ENCODE measurements at regions not wholly inside any gene's neighbourhood (a gene's known extent, or its start where the extent isn't known, plus 50 kb on each side); places are given as distances from the start of the nearest gene placed in this dataset.

- no peak overlapping the region for H4K8ac ChIP-seq (ENCODE audit: low read length)
- no peak overlapping the region for H4K91ac ChIP-seq (ENCODE audit: low read length)
- no peaks in the 10 kb centered on the region for H3K79me1 ChIP-seq (replicated peaks; ENCODE audit: low read length, poor library complexity, severe bottlenecking)
- peaks cover 8% of the 10 kb centered on the region for H3K9me3 ChIP-seq (ENCODE audit: control insufficient read depth, low read length)
- H3K18ac ChIP-seq (ENCODE audit: low read depth in 1 of 2, low read length in 2 of 2) = no peak overlapping the region
- H3K9ac ChIP-seq (ENCODE audit: low read length) = no peak overlapping the region
- no peak overlapping the region for H2BK120ac ChIP-seq (ENCODE audit: low read depth, low read length)
- no peak overlapping the region for H2BK12ac ChIP-seq (ENCODE audit: low read length in 2 of 2)
- WGBS = 84% methylated on average over 5 of the region's 9 CpGs
- no peak overlapping the region for H2AFZ ChIP-seq (ENCODE audit: low read depth, low read length)
- H3K14ac ChIP-seq (ENCODE audit: low read length in 2 of 2) = no peak overlapping the region
- no peak overlapping the region for H2BK5ac ChIP-seq (ENCODE audit: low read depth, low read length, poor library complexity, severe bottlenecking)
- no peaks in the 10 kb centered on the region for H3K36me3 ChIP-seq (ENCODE audit: control insufficient read depth in 1 of 2, insufficient read depth in 2 of 2, low read depth in 1 of 2, low read length in 2 of 2)
- no peak overlapping the region for H3K4me2 ChIP-seq (ENCODE audit: low read length, poor library complexity, severe bottlenecking)
- H3K23ac ChIP-seq (ENCODE audit: low read length in 2 of 2) = no peak overlapping the region
- no peak overlapping the region for H3K4ac ChIP-seq (ENCODE audit: low read depth in 1 of 2, low read length in 2 of 2)
- H2BK15ac ChIP-seq (ENCODE audit: low read depth, poor library complexity, severe bottlenecking) = no peak overlapping the region
- H3K4me3 ChIP-seq (ENCODE audit: insufficient read depth in 1 of 2, low read depth in 1 of 2, low read length in 2 of 2) = no peak overlapping the region
- no peaks in the 10 kb centered on the region for H3K27me3 ChIP-seq (ENCODE audit: control insufficient read depth in 1 of 2, insufficient read depth in 1 of 2, low read length in 2 of 2)
- H3K27ac ChIP-seq (ENCODE audit: low read length, poor library complexity, severe bottlenecking) = no peak overlapping the region
- no peak for DNase-seq
- no peak overlapping the region for H2AK5ac ChIP-seq (ENCODE audit: low read length, severe bottlenecking)
- H3K4me1 ChIP-seq (ENCODE audit: control insufficient read depth, insufficient read depth, low read depth, low read length) = no peaks in the 10 kb centered on the region
These were observed 448.1 kb downstream of the KIF16B start for GRCh38 chr20:16124911-16125776.

- Histone ChIP-seq H3K4me2 (ENCODE audit: low read length, poor library complexity, severe bottlenecking) (no peak overlapping the region), H2AK5ac (ENCODE audit: low read length, severe bottlenecking) (no peak overlapping the region), H3K23ac (ENCODE audit: low read length in 2 of 2) (no peak overlapping the region), H3K9me3 (ENCODE audit: control insufficient read depth, low read length) (peaks cover 8% of the 10 kb centered on the region), H2BK15ac (ENCODE audit: low read depth, poor library complexity, severe bottlenecking) (no peak overlapping the region), H2AFZ (ENCODE audit: low read depth, low read length) (no peak overlapping the region), H4K8ac (ENCODE audit: low read length) (no peak overlapping the region), H3K79me1 (replicated peaks; ENCODE audit: low read length, poor library complexity, severe bottlenecking) (no peaks in the 10 kb centered on the region), H3K18ac (ENCODE audit: low read depth in 1 of 2, low read length in 2 of 2) (no peak overlapping the region), H2BK120ac (ENCODE audit: low read depth, low read length) (no peak overlapping the region), H4K91ac (ENCODE audit: low read length) (no peak overlapping the region), H3K36me3 (ENCODE audit: control insufficient read depth in 1 of 2, insufficient read depth in 2 of 2, low read depth in 1 of 2, low read length in 2 of 2) (no peaks in the 10 kb centered on the region), H2BK12ac (ENCODE audit: low read length in 2 of 2) (no peak overlapping the region), H3K4ac (ENCODE audit: low read depth in 1 of 2, low read length in 2 of 2) (no peak overlapping the region), H3K14ac (ENCODE audit: low read length in 2 of 2) (no peak overlapping the region), H3K4me1 (ENCODE audit: control insufficient read depth, insufficient read depth, low read depth, low read length) (no peaks in the 10 kb centered on the region), H3K9ac (ENCODE audit: low read length) (no peak overlapping the region), H3K27me3 (ENCODE audit: control insufficient read depth in 1 of 2, insufficient read depth in 1 of 2, low read length in 2 of 2) (no peaks in the 10 kb centered on the region), H2BK5ac (ENCODE audit: low read depth, low read length, poor library complexity, severe bottlenecking) (no peak overlapping the region), H3K4me3 (ENCODE audit: insufficient read depth in 1 of 2, low read depth in 1 of 2, low read length in 2 of 2) (no peak overlapping the region), H3K27ac (ENCODE audit: low read length, poor library complexity, severe bottlenecking) (no peak overlapping the region)
- no peak for DNase-seq
- WGBS = 30% methylated on average over 1 of the region's 2 CpGs
These were observed 448.8 kb downstream of the KIF16B start for GRCh38 chr20:16124491-16124890.

- no peak for DNase-seq
- no peaks in the 10 kb centered on the region for H3K4me1 ChIP-seq (ENCODE audit: control insufficient read depth, insufficient read depth, low read depth, low read length)
- no peak overlapping the region for H4K91ac ChIP-seq (ENCODE audit: low read length)
- no peak overlapping the region for H3K4me2 ChIP-seq (ENCODE audit: low read length, poor library complexity, severe bottlenecking)
- H2AFZ ChIP-seq (ENCODE audit: low read depth, low read length) = no peak overlapping the region
- H2BK12ac ChIP-seq (ENCODE audit: low read length in 2 of 2) = no peak overlapping the region
- no peak overlapping the region for H3K9ac ChIP-seq (ENCODE audit: low read length)
- H3K9me3 ChIP-seq (ENCODE audit: control insufficient read depth, low read length) = peaks cover 3% of the 10 kb centered on the region
- H4K8ac ChIP-seq (ENCODE audit: low read length) = no peak overlapping the region
- H3K18ac ChIP-seq (ENCODE audit: low read depth in 1 of 2, low read length in 2 of 2) = no peak overlapping the region
- no peak overlapping the region for H2BK15ac ChIP-seq (ENCODE audit: low read depth, poor library complexity, severe bottlenecking)
- no peak overlapping the region for H3K23ac ChIP-seq (ENCODE audit: low read length in 2 of 2)
- no peaks in the 10 kb centered on the region for H3K36me3 ChIP-seq (ENCODE audit: control insufficient read depth in 1 of 2, insufficient read depth in 2 of 2, low read depth in 1 of 2, low read length in 2 of 2)
- H2AK5ac ChIP-seq (ENCODE audit: low read length, severe bottlenecking) = no peak overlapping the region
- no peaks in the 10 kb centered on the region for H3K79me1 ChIP-seq (replicated peaks; ENCODE audit: low read length, poor library complexity, severe bottlenecking)
- H3K27ac ChIP-seq (ENCODE audit: low read length, poor library complexity, severe bottlenecking) = no peak overlapping the region
- no peak overlapping the region for H3K14ac ChIP-seq (ENCODE audit: low read length in 2 of 2)
- H2BK120ac ChIP-seq (ENCODE audit: low read depth, low read length) = no peak overlapping the region
- no peak overlapping the region for H3K4me3 ChIP-seq (ENCODE audit: insufficient read depth in 1 of 2, low read depth in 1 of 2, low read length in 2 of 2)
- H3K4ac ChIP-seq (ENCODE audit: low read depth in 1 of 2, low read length in 2 of 2) = no peak overlapping the region
- no peaks in the 10 kb centered on the region for H3K27me3 ChIP-seq (ENCODE audit: control insufficient read depth in 1 of 2, insufficient read depth in 1 of 2, low read length in 2 of 2)
- H2BK5ac ChIP-seq (ENCODE audit: low read depth, low read length, poor library complexity, severe bottlenecking) = no peak overlapping the region
These were observed 449.6 kb downstream of the KIF16B start for GRCh38 chr20:16123623-16124022.

GRCh38 chr20:16119909-16120308 is 453.3 kb downstream of the KIF16B start:
- H3K9ac ChIP-seq (ENCODE audit: low read length) = no peak overlapping the region
- H2BK5ac ChIP-seq (ENCODE audit: low read depth, low read length, poor library complexity, severe bottlenecking) = no peak overlapping the region
- H2AFZ ChIP-seq (ENCODE audit: low read depth, low read length) = no peak overlapping the region
- no peak overlapping the region for H2BK15ac ChIP-seq (ENCODE audit: low read depth, poor library complexity, severe bottlenecking)
- no peaks in the 10 kb centered on the region for H3K36me3 ChIP-seq (ENCODE audit: control insufficient read depth in 1 of 2, insufficient read depth in 2 of 2, low read depth in 1 of 2, low read length in 2 of 2)
- no peak overlapping the region for H3K27ac ChIP-seq (ENCODE audit: low read length, poor library complexity, severe bottlenecking)
- H3K23ac ChIP-seq (ENCODE audit: low read length in 2 of 2) = no peak overlapping the region
- no peak overlapping the region for H2BK12ac ChIP-seq (ENCODE audit: low read length in 2 of 2)
- H4K91ac ChIP-seq (ENCODE audit: low read length) = no peak overlapping the region
- H3K27me3 ChIP-seq (ENCODE audit: control insufficient read depth in 1 of 2, insufficient read depth in 1 of 2, low read length in 2 of 2) = no peaks in the 10 kb centered on the region
- H2BK120ac ChIP-seq (ENCODE audit: low read depth, low read length) = no peak overlapping the region
- no peak overlapping the region for H2AK5ac ChIP-seq (ENCODE audit: low read length, severe bottlenecking)
- no peak overlapping the region for H3K18ac ChIP-seq (ENCODE audit: low read depth in 1 of 2, low read length in 2 of 2)
- H4K8ac ChIP-seq (ENCODE audit: low read length) = no peak overlapping the region
- WGBS = 79% methylated on average over 3 of the region's 3 CpGs
- H3K4me2 ChIP-seq (ENCODE audit: low read length, poor library complexity, severe bottlenecking) = no peak overlapping the region
- H3K4me3 ChIP-seq (ENCODE audit: insufficient read depth in 1 of 2, low read depth in 1 of 2, low read length in 2 of 2) = no peak overlapping the region
- no peaks in the 10 kb centered on the region for H3K79me1 ChIP-seq (replicated peaks; ENCODE audit: low read length, poor library complexity, severe bottlenecking)
- no peak for DNase-seq
- H3K4me1 ChIP-seq (ENCODE audit: control insufficient read depth, insufficient read depth, low read depth, low read length) = no peaks in the 10 kb centered on the region
- no peaks in the 10 kb centered on the region for H3K9me3 ChIP-seq (ENCODE audit: control insufficient read depth, low read length)
- H3K4ac ChIP-seq (ENCODE audit: low read depth in 1 of 2, low read length in 2 of 2) = no peak overlapping the region
- H3K14ac ChIP-seq (ENCODE audit: low read length in 2 of 2) = no peak overlapping the region

Measured in mesenchymal stem cell (in vitro differentiated cells and primary cell).